Hepatocyte (in vitro differentiated cells): ENCODE measurements at regions not wholly inside any gene's neighbourhood (a gene's known extent, or its start where the extent isn't known, plus 50 kb on each side); places are given as distances from the start of the nearest gene placed in this dataset.

Source experiments
- EZH2 ChIP-seq: fragments of 200-600 bp; sonication (generic); IDR thresholded peaks from 2 replicates; pipeline ENCODE4 v1.6.1; 2016; ENCODE audit warnings: antibody characterized with exemption, mild to moderate bottlenecking, borderline replicate concordance
- EZH2phosphoT487 ChIP-seq: fragments of 200-600 bp; sonication (generic); IDR thresholded peaks from one replicate; pipeline ENCODE4 v1.6.1; 2018; ENCODE audit warnings: antibody characterized with exemption, mild to moderate bottlenecking, low read depth, moderate library complexity; ENCODE audit not compliant: unreplicated experiment, severe bottlenecking
- TF ChIP-seq, protein P1 (sequence below): fragments of 200-600 bp; sonication (generic); IDR thresholded peaks from 2 replicates; pipeline ENCODE4 v1.5.1; 2016; ENCODE audit warnings: antibody characterized with exemption, mild to moderate bottlenecking; ENCODE audit not compliant: poor library complexity

DNA sequence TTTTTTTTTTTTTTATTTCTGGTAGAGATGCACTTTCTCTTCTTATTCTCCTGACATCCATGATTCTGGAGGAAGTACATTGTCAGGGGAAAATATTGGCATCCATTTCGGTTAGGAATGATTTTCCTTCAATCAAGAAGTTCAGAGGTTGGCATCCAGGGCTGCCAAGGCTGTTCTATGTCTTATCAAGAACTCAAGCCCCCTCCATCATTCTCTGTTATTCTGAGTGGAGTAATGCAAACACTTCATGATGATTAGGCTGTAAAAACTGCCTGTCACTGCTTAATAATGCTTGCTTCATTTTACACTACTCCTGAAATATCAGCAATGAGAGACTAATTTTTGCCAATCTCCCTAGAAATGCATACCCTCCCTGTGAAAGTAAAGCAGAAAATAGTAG is 417.1 kb upstream of the NFIA start:
- TF ChIP-seq, protein P1, sequence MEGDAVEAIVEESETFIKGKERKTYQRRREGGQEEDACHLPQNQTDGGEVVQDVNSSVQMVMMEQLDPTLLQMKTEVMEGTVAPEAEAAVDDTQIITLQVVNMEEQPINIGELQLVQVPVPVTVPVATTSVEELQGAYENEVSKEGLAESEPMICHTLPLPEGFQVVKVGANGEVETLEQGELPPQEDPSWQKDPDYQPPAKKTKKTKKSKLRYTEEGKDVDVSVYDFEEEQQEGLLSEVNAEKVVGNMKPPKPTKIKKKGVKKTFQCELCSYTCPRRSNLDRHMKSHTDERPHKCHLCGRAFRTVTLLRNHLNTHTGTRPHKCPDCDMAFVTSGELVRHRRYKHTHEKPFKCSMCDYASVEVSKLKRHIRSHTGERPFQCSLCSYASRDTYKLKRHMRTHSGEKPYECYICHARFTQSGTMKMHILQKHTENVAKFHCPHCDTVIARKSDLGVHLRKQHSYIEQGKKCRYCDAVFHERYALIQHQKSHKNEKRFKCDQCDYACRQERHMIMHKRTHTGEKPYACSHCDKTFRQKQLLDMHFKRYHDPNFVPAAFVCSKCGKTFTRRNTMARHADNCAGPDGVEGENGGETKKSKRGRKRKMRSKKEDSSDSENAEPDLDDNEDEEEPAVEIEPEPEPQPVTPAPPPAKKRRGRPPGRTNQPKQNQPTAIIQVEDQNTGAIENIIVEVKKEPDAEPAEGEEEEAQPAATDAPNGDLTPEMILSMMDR: no peak
- no peak for TF ChIP-seq EZH2phosphoT487
- TF ChIP-seq EZH2: no peak
